ENCODE measurements at regions not wholly inside any gene's neighbourhood (a gene's known extent, or its start where the extent isn't known, plus 50 kb on each side); places are given as distances from the start of the nearest gene placed in this dataset.

DNA sequence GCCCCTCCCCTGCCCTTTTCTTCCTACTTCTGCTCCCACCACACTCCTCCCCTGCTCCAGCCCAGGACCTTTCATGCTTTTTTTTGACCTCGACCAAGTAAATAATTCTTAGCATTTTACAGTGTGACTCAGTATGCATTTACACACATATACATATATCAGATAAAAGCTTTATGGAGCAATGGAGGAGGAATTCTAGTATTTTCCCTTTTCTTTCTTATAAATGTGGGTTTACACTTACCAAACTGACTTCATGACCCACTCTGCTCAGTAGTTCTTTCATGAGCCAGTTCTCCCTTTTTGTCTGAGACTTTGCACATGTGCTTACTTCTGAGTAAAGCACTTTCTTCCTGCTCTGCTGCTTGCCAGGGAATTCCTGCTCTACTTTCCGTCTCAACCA is 111.8 kb upstream of the H2AZ1 start:
- TF ChIP-seq, protein P1, sequence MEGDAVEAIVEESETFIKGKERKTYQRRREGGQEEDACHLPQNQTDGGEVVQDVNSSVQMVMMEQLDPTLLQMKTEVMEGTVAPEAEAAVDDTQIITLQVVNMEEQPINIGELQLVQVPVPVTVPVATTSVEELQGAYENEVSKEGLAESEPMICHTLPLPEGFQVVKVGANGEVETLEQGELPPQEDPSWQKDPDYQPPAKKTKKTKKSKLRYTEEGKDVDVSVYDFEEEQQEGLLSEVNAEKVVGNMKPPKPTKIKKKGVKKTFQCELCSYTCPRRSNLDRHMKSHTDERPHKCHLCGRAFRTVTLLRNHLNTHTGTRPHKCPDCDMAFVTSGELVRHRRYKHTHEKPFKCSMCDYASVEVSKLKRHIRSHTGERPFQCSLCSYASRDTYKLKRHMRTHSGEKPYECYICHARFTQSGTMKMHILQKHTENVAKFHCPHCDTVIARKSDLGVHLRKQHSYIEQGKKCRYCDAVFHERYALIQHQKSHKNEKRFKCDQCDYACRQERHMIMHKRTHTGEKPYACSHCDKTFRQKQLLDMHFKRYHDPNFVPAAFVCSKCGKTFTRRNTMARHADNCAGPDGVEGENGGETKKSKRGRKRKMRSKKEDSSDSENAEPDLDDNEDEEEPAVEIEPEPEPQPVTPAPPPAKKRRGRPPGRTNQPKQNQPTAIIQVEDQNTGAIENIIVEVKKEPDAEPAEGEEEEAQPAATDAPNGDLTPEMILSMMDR (IDR thresholded peaks at IDR 0.05; ENCODE audit: insufficient read depth, low read depth, low read length), result no peak
- no peak for TF ChIP-seq EZH2 (IDR thresholded peaks at IDR 0.05; ENCODE audit: insufficient read depth, low read length)

Measured in astrocyte (in vitro differentiated cells and primary cell).